Tibial nerve (tissue), 4 donors: ENCODE measurements at regions not wholly inside any gene's neighbourhood (a gene's known extent, or its start where the extent isn't known, plus 50 kb on each side); places are given as distances from the start of the nearest gene placed in this dataset.

Experiments used
- EP300 ChIP-seq, 2 donors: sonication (generic); formaldehyde crosslinking; IDR thresholded peaks; one replicate each; pipeline ENCODE4 v1.6.1; 2017; ENCODE audit warnings: antibody characterized with exemption in 2 of 2, mild to moderate bottlenecking in 1 of 2
- POLR2A ChIP-seq, 2 donors: fragments of 450-650 bp; IDR thresholded peaks; one replicate each; pipeline ENCODE4 v1.6.1; 2017; ENCODE audit warnings: antibody characterized with exemption in 2 of 2, mild to moderate bottlenecking in 2 of 2, moderate library complexity in 2 of 2
- TF ChIP-seq, protein P1 (sequence below), 5 experiments: fragments of 200-600 bp in 3 of 5; fragments of 450-650 bp in 2 of 5; sonication (generic) in 3 of 5; IDR thresholded peaks; one replicate each; pipeline ENCODE4 v1.5.1; 2016 to 2019; ENCODE audit warnings: antibody characterized with exemption in 5 of 5, mild to moderate bottlenecking in 3 of 5, moderate library complexity in 2 of 5

DNA sequence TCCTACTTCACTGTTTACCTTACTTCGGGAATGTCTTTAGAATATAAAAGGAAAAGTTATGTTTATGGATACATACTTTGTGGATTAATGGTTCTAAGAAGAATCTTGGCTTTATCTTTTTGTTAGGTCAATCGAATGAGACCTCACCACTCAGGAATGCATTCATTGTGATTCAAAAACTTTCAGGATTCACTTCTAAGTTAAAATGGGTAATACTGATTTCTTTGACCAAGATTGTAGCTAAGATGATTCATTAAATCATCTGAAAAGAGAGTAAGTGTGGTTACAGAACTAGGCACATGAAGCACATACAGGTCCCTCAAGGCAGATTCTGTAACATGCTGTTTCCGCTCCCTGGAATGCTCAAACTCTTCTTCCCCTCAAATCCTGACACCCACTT is 716.4 kb downstream of the KCNA4 start:
- TF ChIP-seq, protein P1, sequence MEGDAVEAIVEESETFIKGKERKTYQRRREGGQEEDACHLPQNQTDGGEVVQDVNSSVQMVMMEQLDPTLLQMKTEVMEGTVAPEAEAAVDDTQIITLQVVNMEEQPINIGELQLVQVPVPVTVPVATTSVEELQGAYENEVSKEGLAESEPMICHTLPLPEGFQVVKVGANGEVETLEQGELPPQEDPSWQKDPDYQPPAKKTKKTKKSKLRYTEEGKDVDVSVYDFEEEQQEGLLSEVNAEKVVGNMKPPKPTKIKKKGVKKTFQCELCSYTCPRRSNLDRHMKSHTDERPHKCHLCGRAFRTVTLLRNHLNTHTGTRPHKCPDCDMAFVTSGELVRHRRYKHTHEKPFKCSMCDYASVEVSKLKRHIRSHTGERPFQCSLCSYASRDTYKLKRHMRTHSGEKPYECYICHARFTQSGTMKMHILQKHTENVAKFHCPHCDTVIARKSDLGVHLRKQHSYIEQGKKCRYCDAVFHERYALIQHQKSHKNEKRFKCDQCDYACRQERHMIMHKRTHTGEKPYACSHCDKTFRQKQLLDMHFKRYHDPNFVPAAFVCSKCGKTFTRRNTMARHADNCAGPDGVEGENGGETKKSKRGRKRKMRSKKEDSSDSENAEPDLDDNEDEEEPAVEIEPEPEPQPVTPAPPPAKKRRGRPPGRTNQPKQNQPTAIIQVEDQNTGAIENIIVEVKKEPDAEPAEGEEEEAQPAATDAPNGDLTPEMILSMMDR (IDR thresholded peaks at IDR 0.05), result no peak
- TF ChIP-seq POLR2A (IDR thresholded peaks at IDR 0.05), result no peak
- TF ChIP-seq EP300 (IDR thresholded peaks at IDR 0.05), result no peak
